KMS-11 (cell line): ENCODE measurements at regions not wholly inside any gene's neighbourhood (a gene's known extent, or its start where the extent isn't known, plus 50 kb on each side); places are given as distances from the start of the nearest gene placed in this dataset.

ENCODE experiments used
- H2AFZ ChIP-seq: fragments of 200-600 bp; sonication (generic); 2 replicates; pipeline ENCODE4 v1.6.1; 2016; ENCODE audit warnings: antibody characterized with exemption, mixed run types, low read depth
- H3K27ac ChIP-seq: fragments of 200-600 bp; sonication (generic); 2 replicates; pipeline ENCODE4 v1.6.1; 2016; ENCODE audit warnings: mild to moderate bottlenecking, mixed run types
- H3K27me3 ChIP-seq: fragments of 200-600 bp; sonication (generic); 2 replicates; pipeline ENCODE4 v1.6.1; 2017; ENCODE audit warnings: mild to moderate bottlenecking, low read depth, mixed run types, moderate library complexity; ENCODE audit not compliant: insufficient read depth
- H3K36me3 ChIP-seq: fragments of 200-600 bp; sonication (generic); 2 replicates; pipeline ENCODE4 v1.6.1; 2017; ENCODE audit warnings: mild to moderate bottlenecking, mixed run types; ENCODE audit not compliant: insufficient read depth
- H3K4me1 ChIP-seq: fragments of 200-600 bp; sonication (generic); 2 replicates; pipeline ENCODE4 v1.6.1; 2016; ENCODE audit warnings: mild to moderate bottlenecking, low read depth, mixed run types; ENCODE audit not compliant: poor library complexity, severe bottlenecking
- H3K4me2 ChIP-seq: fragments of 200-600 bp; sonication (generic); 2 replicates; pipeline ENCODE4 v1.7.0; 2016; ENCODE audit warnings: mild to moderate bottlenecking, mixed run types
- H3K4me3 ChIP-seq: fragments of 200-600 bp; sonication (generic); IDR thresholded peaks from 2 replicates; pipeline ENCODE4 v1.6.1; 2017; ENCODE audit warnings: low read depth, low read length, mixed read lengths; ENCODE audit not compliant: insufficient read depth
- H3K79me2 ChIP-seq: fragments of 200-600 bp; sonication (generic); 2 replicates; pipeline ENCODE4 v1.6.1; 2016; ENCODE audit warnings: low read depth, mixed run types; ENCODE audit not compliant: insufficient read depth
- H3K9ac ChIP-seq: fragments of 200-600 bp; sonication (generic); 2 replicates; pipeline ENCODE4 v1.6.1; 2016; ENCODE audit warnings: mild to moderate bottlenecking, mixed run types
- H4K20me1 ChIP-seq: fragments of 200-600 bp; sonication (generic); 2 replicates; pipeline ENCODE4 v1.6.1; 2016; ENCODE audit warnings: mild to moderate bottlenecking, mixed run types; ENCODE audit not compliant: insufficient read depth
- CTCF ChIP-seq: fragments of 200-600 bp; sonication (generic); conservative IDR thresholded peaks from 2 replicates; pipeline ENCODE4 v1.6.1; 2017; ENCODE audit warnings: low read depth, mild to moderate bottlenecking, antibody characterized with exemption, low read length, moderate library complexity, mixed read lengths

GRCh38 chr4:60605646-60606354, 594.3 kb upstream of the ADGRL3 start:
- Histone ChIP-seq H3K4me2 (no peak overlapping the region), H3K4me1 (no peaks in the 10 kb centered on the region), H3K27ac (no peak overlapping the region), H3K36me3 (no peaks in the 10 kb centered on the region), H3K4me3 (no peak overlapping the region), H3K27me3 (no peaks in the 10 kb centered on the region), H2AFZ (no peak overlapping the region), H4K20me1 (no peaks in the 10 kb centered on the region), H3K9ac (no peak overlapping the region), H3K79me2 (no peaks in the 10 kb centered on the region)
- no peak for TF ChIP-seq CTCF

GRCh38 chr4:60611762-60612496, 588.2 kb upstream of the ADGRL3 start:
- no peak for TF ChIP-seq CTCF

GRCh38 chr4:60617731-60618130, 582.4 kb upstream of the ADGRL3 start:
- H3K36me3 ChIP-seq, result no peaks in the 10 kb centered on the region
- no peak for TF ChIP-seq CTCF

More at GRCh38 chr4:60611762-60612496, 588.2 kb upstream of the ADGRL3 start:
- H3K27ac ChIP-seq, result no peak overlapping the region
- no peaks in the 10 kb centered on the region for H3K79me2 ChIP-seq
- no peak overlapping the region for H3K4me3 ChIP-seq
- H3K4me2 ChIP-seq, result no peak overlapping the region
- no peaks in the 10 kb centered on the region for H3K27me3 ChIP-seq
- no peaks in the 10 kb centered on the region for H3K4me1 ChIP-seq
- H3K36me3 ChIP-seq, result no peaks in the 10 kb centered on the region
- no peak overlapping the region for H3K9ac ChIP-seq
- no peaks in the 10 kb centered on the region for H4K20me1 ChIP-seq
- H2AFZ ChIP-seq, result no peak overlapping the region

GRCh38 chr4:60619531-60620305, 580.4 kb upstream of the ADGRL3 start:
- no peak overlapping the region for H2AFZ ChIP-seq
- H4K20me1 ChIP-seq, result no peaks in the 10 kb centered on the region
- H3K4me3 ChIP-seq, result no peak overlapping the region
- H3K9ac ChIP-seq, result no peak overlapping the region
- no peaks in the 10 kb centered on the region for H3K36me3 ChIP-seq
- H3K27me3 ChIP-seq, result no peaks in the 10 kb centered on the region
- no peak overlapping the region for H3K4me2 ChIP-seq
- H3K4me1 ChIP-seq, result no peaks in the 10 kb centered on the region
- H3K27ac ChIP-seq, result no peak overlapping the region
- TF ChIP-seq CTCF, result no peak
- H3K79me2 ChIP-seq, result no peaks in the 10 kb centered on the region

More at GRCh38 chr4:60617731-60618130, 582.4 kb upstream of the ADGRL3 start:
- Histone ChIP-seq H3K27me3 (no peaks in the 10 kb centered on the region), H3K9ac (no peak overlapping the region), H3K79me2 (no peaks in the 10 kb centered on the region), H4K20me1 (no peaks in the 10 kb centered on the region), H3K4me1 (no peaks in the 10 kb centered on the region), H3K4me3 (no peak overlapping the region), H2AFZ (no peak overlapping the region), H3K4me2 (no peak overlapping the region), H3K27ac (no peak overlapping the region)
